ENCODE measurements at regions not wholly inside any gene's neighbourhood (a gene's known extent, or its start where the extent isn't known, plus 50 kb on each side); places are given as distances from the start of the nearest gene placed in this dataset.

- H3K79me2 ChIP-seq (ENCODE audit: low read length): no peaks in the 10 kb centered on the region
- H2AFZ ChIP-seq (ENCODE audit: low read depth, low read length): no peak overlapping the region
- no peaks in the 10 kb centered on the region for H3K9me3 ChIP-seq (ENCODE audit: insufficient read depth, low read length)
- H3K36me3 ChIP-seq (replicated peaks; ENCODE audit: low read depth, low read length): no peaks in the 10 kb centered on the region
- H3K9ac ChIP-seq (ENCODE audit: low read length): no peak overlapping the region
- H3K27me3 ChIP-seq (ENCODE audit: low read depth, low read length): no peaks in the 10 kb centered on the region
- no peak overlapping the region for H3K4me3 ChIP-seq (ENCODE audit: low read length)
- no peaks in the 10 kb centered on the region for H4K20me1 ChIP-seq (ENCODE audit: insufficient read depth, low read length)
- H3K27ac ChIP-seq (ENCODE audit: low read length): no peak overlapping the region
- TF ChIP-seq CTCF (IDR thresholded peaks at IDR 0.05; ENCODE audit: low read depth, low read length): no peak
- no peak for TF ChIP-seq EZH2phosphoT487 (IDR thresholded peaks at IDR 0.05; ENCODE audit: low read depth)
- no peak overlapping the region for H3K4me2 ChIP-seq (ENCODE audit: low read length)
- H3K4me1 ChIP-seq (ENCODE audit: low read length): peaks cover 5% of the 10 kb centered on the region
Observed at GRCh38 chr3:95899911-95900310, 914.5 kb upstream of the EPHA6 start.

DNA sequence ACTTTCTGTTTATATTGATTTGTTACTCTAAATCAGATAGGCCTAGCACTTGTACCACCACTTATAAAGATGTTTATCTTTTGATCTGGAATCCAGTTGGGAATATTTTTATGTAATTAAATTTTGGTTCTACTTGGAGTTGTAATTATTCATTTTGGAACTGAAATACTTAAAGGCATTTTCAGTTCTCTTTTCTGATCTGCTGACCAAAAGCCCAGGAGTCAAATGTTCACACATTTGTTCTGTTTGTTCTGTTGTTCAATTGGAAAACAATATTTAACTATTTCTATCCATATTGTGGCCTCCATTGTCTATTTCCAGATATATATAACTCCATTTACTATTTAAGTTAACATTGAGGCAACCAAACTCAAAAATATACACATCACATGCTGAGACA, 912.4 kb upstream of the EPHA6 start:
- Histone ChIP-seq H3K79me2 (ENCODE audit: low read length) (no peaks in the 10 kb centered on the region), H3K36me3 (replicated peaks; ENCODE audit: low read depth, low read length) (no peaks in the 10 kb centered on the region), H3K9ac (ENCODE audit: low read length) (no peak overlapping the region), H3K9me3 (ENCODE audit: insufficient read depth, low read length) (no peaks in the 10 kb centered on the region), H2AFZ (ENCODE audit: low read depth, low read length) (no peak overlapping the region), H4K20me1 (ENCODE audit: insufficient read depth, low read length) (no peaks in the 10 kb centered on the region), H3K4me2 (ENCODE audit: low read length) (no peak overlapping the region), H3K4me1 (ENCODE audit: low read length) (peaks cover 5% of the 10 kb centered on the region), H3K4me3 (ENCODE audit: low read length) (no peak overlapping the region), H3K27ac (ENCODE audit: low read length) (no peak overlapping the region), H3K27me3 (ENCODE audit: low read depth, low read length) (no peaks in the 10 kb centered on the region)
- TF ChIP-seq CTCF (IDR thresholded peaks at IDR 0.05; ENCODE audit: low read depth, low read length): no peak
- TF ChIP-seq EZH2phosphoT487 (IDR thresholded peaks at IDR 0.05; ENCODE audit: low read depth): no peak

- H4K20me1 ChIP-seq (ENCODE audit: insufficient read depth, low read length): no peaks in the 10 kb centered on the region
- no peak overlapping the region for H3K4me2 ChIP-seq (ENCODE audit: low read length)
- H3K4me1 ChIP-seq (ENCODE audit: low read length): peaks cover 5% of the 10 kb centered on the region
- no peaks in the 10 kb centered on the region for H3K27me3 ChIP-seq (ENCODE audit: low read depth, low read length)
- no peak overlapping the region for H2AFZ ChIP-seq (ENCODE audit: low read depth, low read length)
- H3K79me2 ChIP-seq (ENCODE audit: low read length): no peaks in the 10 kb centered on the region
- no peaks in the 10 kb centered on the region for H3K9me3 ChIP-seq (ENCODE audit: insufficient read depth, low read length)
- H3K36me3 ChIP-seq (replicated peaks; ENCODE audit: low read depth, low read length): no peaks in the 10 kb centered on the region
- no peak overlapping the region for H3K27ac ChIP-seq (ENCODE audit: low read length)
- TF ChIP-seq EZH2phosphoT487 (IDR thresholded peaks at IDR 0.05; ENCODE audit: low read depth): no peak
- TF ChIP-seq CTCF (IDR thresholded peaks at IDR 0.05; ENCODE audit: low read depth, low read length): no peak
- no peak overlapping the region for H3K9ac ChIP-seq (ENCODE audit: low read length)
- H3K4me3 ChIP-seq (ENCODE audit: low read length): no peak overlapping the region
Observed at GRCh38 chr3:95905182-95905581, 909.2 kb upstream of the EPHA6 start.

GRCh38 chr3:95911767-95912166, 902.6 kb upstream of the EPHA6 start:
- TF ChIP-seq CTCF (IDR thresholded peaks at IDR 0.05; ENCODE audit: low read depth, low read length) (no peak), EZH2phosphoT487 (IDR thresholded peaks at IDR 0.05; ENCODE audit: low read depth) (no peak)

More at GRCh38 chr3:95911767-95912166, 902.6 kb upstream of the EPHA6 start:
- H3K27ac ChIP-seq (ENCODE audit: low read length): no peak overlapping the region
- H4K20me1 ChIP-seq (ENCODE audit: insufficient read depth, low read length): no peaks in the 10 kb centered on the region
- no peak overlapping the region for H3K4me2 ChIP-seq (ENCODE audit: low read length)
- peaks cover 11% of the 10 kb centered on the region; the same call in 1 of the 2 replicates for H3K9me3 ChIP-seq (ENCODE audit: insufficient read depth, low read length)
- H3K36me3 ChIP-seq (replicated peaks; ENCODE audit: low read depth, low read length): no peaks in the 10 kb centered on the region
- H3K79me2 ChIP-seq (ENCODE audit: low read length): no peaks in the 10 kb centered on the region
- H3K9ac ChIP-seq (ENCODE audit: low read length): no peak overlapping the region
- H3K4me3 ChIP-seq (ENCODE audit: low read length): no peak overlapping the region
- no peaks in the 10 kb centered on the region for H3K4me1 ChIP-seq (ENCODE audit: low read length)
- no peak overlapping the region for H2AFZ ChIP-seq (ENCODE audit: low read depth, low read length)
- H3K27me3 ChIP-seq (ENCODE audit: low read depth, low read length): no peaks in the 10 kb centered on the region
